Naive thymus-derived CD4-positive, alpha-beta T cell (primary cell): ENCODE measurements at regions not wholly inside any gene's neighbourhood (a gene's known extent, or its start where the extent isn't known, plus 50 kb on each side); places are given as distances from the start of the nearest gene placed in this dataset.

Experiments
- ATAC-seq: fragments of 150-1000 bp; cut with Tn5 transposase; 2 replicates; pipeline ENCODE4 v1.10.0; 2021; ENCODE audit warnings: mild to moderate bottlenecking, moderate library complexity
- CTCF ChIA-PET: fragments of 350-600 bp; sonication (Branson Sonifier 250); formaldehyde crosslinking; loops from one replicate; lab custom pipeline; 2021; ENCODE audit warnings: antibody characterized with exemption; lab: Charles Lee
- POLR2A ChIA-PET: fragments of 350-600 bp; sonication (Branson Sonifier 250); formaldehyde crosslinking; loops from one replicate; lab custom pipeline; 2021; ENCODE audit warnings: antibody characterized with exemption, inconsistent platforms; lab: Charles Lee
- DNase-seq, 9 donors: peaks; one replicate each; pipeline versions ENCODE4 v3.0.0 to v3.0.0-alpha.2; 2020 to 2022; ENCODE audit warnings: mixed read lengths in 1 of 9
- H3K27ac ChIP-seq: one replicate; pipeline ENCODE4 v1.7.0; 2013; ENCODE audit warnings: mild to moderate bottlenecking, low read depth, low read length, moderate library complexity
- H3K27me3 ChIP-seq, 2 donors: one replicate each; pipeline ENCODE4 v1.7.0; 2013; ENCODE audit warnings: low read length in 2 of 2, mild to moderate bottlenecking in 2 of 2, moderate library complexity in 2 of 2; ENCODE audit not compliant: control insufficient read depth in 2 of 2, insufficient read depth in 2 of 2
- H3K36me3 ChIP-seq, 3 experiments: 1 replicate in 2 of 3; 2 replicates in 1 of 3; pipeline ENCODE4 v1.7.0; 2013; ENCODE audit warnings: low read length in 3 of 3, mild to moderate bottlenecking in 3 of 3, moderate library complexity in 1 of 3; ENCODE audit not compliant: insufficient read depth in 3 of 3, control insufficient read depth in 2 of 3
- H3K4me1 ChIP-seq, 2 donors: one replicate each; pipeline ENCODE4 v1.7.0; 2013; ENCODE audit warnings: low read length in 2 of 2, mild to moderate bottlenecking in 2 of 2, moderate library complexity in 1 of 2; ENCODE audit not compliant: control insufficient read depth in 2 of 2, insufficient read depth in 2 of 2
- H3K4me3 ChIP-seq: 2 replicates; pipeline ENCODE4 v1.7.0; 2013; ENCODE audit warnings: mild to moderate bottlenecking, low read length
- H3K9me3 ChIP-seq, 3 experiments: 1 replicate in 2 of 3; 2 replicates in 1 of 3; pipeline ENCODE4 v1.7.0; 2013; ENCODE audit warnings: low read length in 3 of 3; ENCODE audit not compliant: control insufficient read depth in 2 of 3
- H3K27ac Mint-ChIP-seq, 9 donors: one replicate each; pipeline ENCODE4 v1.8.0; 2020 to 2022; ENCODE audit warnings: mixed read lengths in 9 of 9, mild to moderate bottlenecking in 8 of 9, moderate library complexity in 5 of 9, inconsistent platforms in 2 of 9
- H3K27me3 Mint-ChIP-seq, 5 donors: one replicate each; pipeline ENCODE4 v1.8.0; 2021 to 2022; ENCODE audit warnings: mixed read lengths in 5 of 5, mild to moderate bottlenecking in 1 of 5
- H3K36me3 Mint-ChIP-seq, 5 donors: one replicate each; pipeline ENCODE4 v1.8.0; 2020 to 2022; ENCODE audit warnings: mixed read lengths in 5 of 5, mild to moderate bottlenecking in 3 of 5, inconsistent platforms in 1 of 5
- H3K4me1 Mint-ChIP-seq, 7 donors: one replicate each; pipeline ENCODE4 v1.8.0; 2020 to 2022; ENCODE audit warnings: mixed read lengths in 7 of 7, mild to moderate bottlenecking in 3 of 7, inconsistent platforms in 1 of 7
- H3K4me3 Mint-ChIP-seq, 10 donors: one replicate each; pipeline ENCODE4 v1.8.0; 2020 to 2022; ENCODE audit warnings: mild to moderate bottlenecking in 10 of 10, mixed read lengths in 10 of 10, moderate library complexity in 6 of 10, inconsistent platforms in 2 of 10
- H3K9me3 Mint-ChIP-seq, 11 donors: one replicate each; pipeline ENCODE4 v1.8.0; 2020 to 2022; ENCODE audit warnings: mixed read lengths in 11 of 11, mild to moderate bottlenecking in 4 of 11, inconsistent platforms in 1 of 11, moderate library complexity in 1 of 11
- intact Hi-C, 2 donors: fragments of 100-400 bp; cut with micrococcal nuclease; formaldehyde crosslinking; loops; one replicate each; pipeline ENCODE4 v1.15.1; 2023

GRCh38 chr12:5138256-5138655, 94.6 kb downstream of the KCNA5 start:
- CTCF ChIA-PET = no interaction called here
- H3K36me3 Mint-ChIP-seq = no peaks in the 10 kb centered on the region
- POLR2A ChIA-PET = no interaction called here
- intact Hi-C loops = no loop called here
- H3K4me1 ChIP-seq = no peaks in the 10 kb centered on the region
- H3K27ac ChIP-seq = no peak overlapping the region
- no peak overlapping the region for H3K27ac Mint-ChIP-seq
- H3K4me1 Mint-ChIP-seq = no peaks in the 10 kb centered on the region
- DNase-seq (no peak), ATAC-seq (no peak)
- peaks cover 14 to 43% (median 32%) of the 10 kb centered on the region in 5 donors for H3K27me3 Mint-ChIP-seq
- no peak overlapping the region for H3K4me3 ChIP-seq
- H3K36me3 ChIP-seq = no peaks in the 10 kb centered on the region
- H3K9me3 Mint-ChIP-seq = peaks cover 0 to 12% (median 3%) of the 10 kb centered on the region in 11 donors
- H3K27me3 ChIP-seq = no peaks in the 10 kb centered on the region
- no peak overlapping the region for H3K4me3 Mint-ChIP-seq
- H3K9me3 ChIP-seq = no peaks in the 10 kb centered on the region

DNA sequence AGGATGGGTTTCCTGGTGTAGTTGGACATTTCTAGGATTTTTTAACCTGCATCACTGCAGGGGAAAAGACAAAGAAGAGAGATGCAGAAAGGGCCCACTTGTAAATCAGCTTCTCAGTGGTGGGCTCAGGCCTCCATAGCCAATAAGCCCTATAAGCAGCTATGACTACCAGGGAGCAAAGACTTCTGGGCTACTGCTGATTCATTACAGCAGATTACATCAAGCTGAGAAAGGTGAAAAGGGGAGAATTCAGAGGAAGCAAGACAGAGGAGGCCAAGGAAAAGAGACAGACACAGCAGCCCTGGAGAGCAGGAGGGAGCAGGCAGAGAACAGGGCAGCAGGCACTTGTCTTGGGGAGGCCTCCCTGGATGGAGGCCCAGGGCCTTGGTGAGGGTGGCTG, 95.2 kb downstream of the KCNA5 start:
- H3K9me3 Mint-ChIP-seq = peaks cover 0 to 12% (median 3%) of the 10 kb centered on the region in 11 donors
- H3K36me3 Mint-ChIP-seq = no peaks in the 10 kb centered on the region
- no peak overlapping the region for H3K4me3 ChIP-seq
- no peaks in the 10 kb centered on the region for H3K36me3 ChIP-seq
- ATAC-seq = no peak
- peaks cover 11 to 43% (median 32%) of the 10 kb centered on the region in 5 donors for H3K27me3 Mint-ChIP-seq
- POLR2A ChIA-PET = no interaction called here
- H3K9me3 ChIP-seq = no peaks in the 10 kb centered on the region
- H3K4me1 Mint-ChIP-seq = no peaks in the 10 kb centered on the region
- H3K27ac ChIP-seq = no peak overlapping the region
- DNase-seq = no peak
- intact Hi-C loops = no loop called here
- CTCF ChIA-PET = no interaction called here
- H3K4me1 ChIP-seq = no peaks in the 10 kb centered on the region
- H3K27me3 ChIP-seq = no peaks in the 10 kb centered on the region
- no peak overlapping the region for H3K4me3 Mint-ChIP-seq
- H3K27ac Mint-ChIP-seq = no peak overlapping the region

GRCh38 chr12:5139751-5140150, 96.1 kb downstream of the KCNA5 start:
- H3K27ac ChIP-seq = no peak overlapping the region
- no peak overlapping the region for H3K27ac Mint-ChIP-seq
- H3K36me3 ChIP-seq = no peaks in the 10 kb centered on the region
- DNase-seq = no peak
- no peaks in the 10 kb centered on the region for H3K36me3 Mint-ChIP-seq
- intact Hi-C loops = no loop called here
- ChIA-PET POLR2A (no interaction called here), CTCF (no interaction called here)
- ATAC-seq = no peak
- H3K9me3 ChIP-seq = no peaks in the 10 kb centered on the region
- peaks cover 0 to 12% (median 3%) of the 10 kb centered on the region in 11 donors for H3K9me3 Mint-ChIP-seq
- no peak overlapping the region for H3K4me3 Mint-ChIP-seq
- peaks cover 6 to 36% (median 23%) of the 10 kb centered on the region in 5 donors for H3K27me3 Mint-ChIP-seq
- no peak overlapping the region for H3K4me3 ChIP-seq
- H3K4me1 Mint-ChIP-seq = no peaks in the 10 kb centered on the region
- no peaks in the 10 kb centered on the region for H3K27me3 ChIP-seq
- H3K4me1 ChIP-seq = no peaks in the 10 kb centered on the region

GRCh38 chr12:5140190-5140589, 96.5 kb downstream of the KCNA5 start:
- no peaks in the 10 kb centered on the region for H3K4me1 Mint-ChIP-seq
- ATAC-seq (no peak), DNase-seq (no peak)
- Histone ChIP-seq H3K36me3 (no peaks in the 10 kb centered on the region), H3K4me1 (no peaks in the 10 kb centered on the region), H3K4me3 (no peak overlapping the region), H3K27me3 (no peaks in the 10 kb centered on the region), H3K27ac (no peak overlapping the region), H3K9me3 (no peaks in the 10 kb centered on the region)
- intact Hi-C loops = no loop called here
- peaks cover 3 to 32% (median 20%) of the 10 kb centered on the region in 5 donors for H3K27me3 Mint-ChIP-seq
- peaks cover 0 to 12% (median 3%) of the 10 kb centered on the region in 11 donors for H3K9me3 Mint-ChIP-seq
- ChIA-PET CTCF (no interaction called here), POLR2A (no interaction called here)
- H3K27ac Mint-ChIP-seq = no peak overlapping the region
- H3K4me3 Mint-ChIP-seq = no peak overlapping the region
- no peaks in the 10 kb centered on the region for H3K36me3 Mint-ChIP-seq

GRCh38 chr12:5148880-5149279, 105.2 kb downstream of the KCNA5 start:
- no peaks in the 10 kb centered on the region for H3K36me3 ChIP-seq
- Mint-ChIP-seq H3K9me3 (peaks cover 0 to 5% (median 0%) of the 10 kb centered on the region in 11 donors), H3K4me3 (no peak overlapping the region), H3K4me1 (no peaks in the 10 kb centered on the region), H3K27ac (no peak overlapping the region), H3K36me3 (no peaks in the 10 kb centered on the region), H3K27me3 (peaks cover 6 to 27% (median 18%) of the 10 kb centered on the region in 5 donors)
- DNase-seq (no peak), ATAC-seq (no peak)
- CTCF ChIA-PET = no interaction called here
- no peaks in the 10 kb centered on the region for H3K9me3 ChIP-seq
- H3K27ac ChIP-seq = no peak overlapping the region
- no peaks in the 10 kb centered on the region for H3K27me3 ChIP-seq
- POLR2A ChIA-PET = no interaction called here
- intact Hi-C loops = no loop called here
- no peaks in the 10 kb centered on the region for H3K4me1 ChIP-seq
- no peak overlapping the region for H3K4me3 ChIP-seq

GRCh38 chr12:5154091-5154490, 110.4 kb downstream of the KCNA5 start:
- intact Hi-C loops = no loop called here
- Mint-ChIP-seq H3K27me3 (peaks cover 6 to 42% (median 20%) of the 10 kb centered on the region in 5 donors), H3K4me3 (no peak overlapping the region), H3K4me1 (no peaks in the 10 kb centered on the region), H3K27ac (no peak overlapping the region), H3K9me3 (peaks cover 0 to 4% (median 0%) of the 10 kb centered on the region in 11 donors), H3K36me3 (no peaks in the 10 kb centered on the region)
- POLR2A ChIA-PET = no interaction called here
- H3K4me1 ChIP-seq = no peaks in the 10 kb centered on the region
- ATAC-seq (no peak), DNase-seq (no peak)
- no peaks in the 10 kb centered on the region for H3K9me3 ChIP-seq
- no peak overlapping the region for H3K4me3 ChIP-seq
- CTCF ChIA-PET = no interaction called here
- H3K36me3 ChIP-seq = no peaks in the 10 kb centered on the region
- H3K27ac ChIP-seq = no peak overlapping the region
- H3K27me3 ChIP-seq = no peaks in the 10 kb centered on the region

DNA sequence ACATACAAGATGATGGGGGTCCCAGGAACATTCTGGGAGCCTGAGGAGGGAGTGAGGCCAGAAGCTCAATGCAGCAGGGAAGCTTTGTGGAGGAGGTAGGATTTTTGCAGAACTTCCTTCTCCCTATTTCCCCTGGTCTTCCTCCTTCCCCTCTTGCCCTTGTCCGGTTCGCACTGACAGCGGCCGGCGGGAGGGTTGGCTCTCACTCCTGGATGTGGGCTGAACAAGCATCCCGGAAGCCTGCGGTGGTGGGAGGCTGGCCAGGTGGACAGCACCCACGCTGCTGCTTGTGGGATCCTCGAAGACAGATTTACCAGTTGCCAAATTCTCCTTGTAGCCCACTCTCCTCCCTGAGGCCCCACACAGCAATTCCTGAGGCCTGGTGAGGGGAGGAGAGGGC, 112.2 kb downstream of the KCNA5 start:
- intact Hi-C loops = no loop called here
- H3K36me3 ChIP-seq = no peaks in the 10 kb centered on the region
- H3K4me1 ChIP-seq = no peaks in the 10 kb centered on the region
- ChIA-PET POLR2A (no interaction called here), CTCF (no interaction called here)
- Mint-ChIP-seq H3K27ac (no peak overlapping the region), H3K9me3 (peaks cover 0 to 4% (median 0%) of the 10 kb centered on the region in 11 donors), H3K4me3 (no peak overlapping the region), H3K27me3 (peaks cover 4 to 38% (median 18%) of the 10 kb centered on the region in 5 donors), H3K4me1 (no peaks in the 10 kb centered on the region), H3K36me3 (no peaks in the 10 kb centered on the region)
- DNase-seq (no peak), ATAC-seq (no peak)
- no peaks in the 10 kb centered on the region for H3K9me3 ChIP-seq
- no peak overlapping the region for H3K4me3 ChIP-seq
- H3K27me3 ChIP-seq = no peaks in the 10 kb centered on the region
- H3K27ac ChIP-seq = no peak overlapping the region
